CD8-positive, alpha-beta memory T cell (primary cell): ENCODE measurements at regions not wholly inside any gene's neighbourhood (a gene's known extent, or its start where the extent isn't known, plus 50 kb on each side); places are given as distances from the start of the nearest gene placed in this dataset.

Experiments
- CTCF ChIA-PET: fragments of 350-600 bp; sonication (Branson Sonifier 250); formaldehyde crosslinking; loops from one replicate; lab custom pipeline; 2021; ENCODE audit warnings: antibody characterized with exemption; lab: Charles Lee
- POLR2A ChIA-PET: fragments of 350-600 bp; sonication (Branson Sonifier 250); formaldehyde crosslinking; loops from one replicate; lab custom pipeline; 2021; ENCODE audit warnings: antibody characterized with exemption; lab: Charles Lee
- DNase-seq, 5 donors: peaks; one replicate each; pipeline versions ENCODE4 v3.0.0 to v3.0.0-alpha.2; 2020 to 2022; ENCODE audit warnings: mixed read lengths in 1 of 5
- H3K27ac ChIP-seq: one replicate; pipeline ENCODE4 v1.7.0; 2013; ENCODE audit warnings: low read depth, mild to moderate bottlenecking, low read length, moderate library complexity
- H3K27me3 ChIP-seq: 2 replicates; pipeline ENCODE4 v1.7.0; 2013; ENCODE audit warnings: low read length, mild to moderate bottlenecking; ENCODE audit not compliant: insufficient read depth, poor library complexity, severe bottlenecking
- H3K36me3 ChIP-seq: 2 replicates; pipeline ENCODE4 v1.7.0; 2013; ENCODE audit warnings: mild to moderate bottlenecking, low read length, moderate library complexity; ENCODE audit not compliant: insufficient read depth
- H3K4me1 ChIP-seq: 2 replicates; pipeline ENCODE4 v1.7.0; 2013; ENCODE audit warnings: mild to moderate bottlenecking, low read length, moderate library complexity; ENCODE audit not compliant: insufficient read depth
- H3K4me3 ChIP-seq: 2 replicates; pipeline ENCODE4 v1.7.0; 2013; ENCODE audit warnings: mild to moderate bottlenecking, low read length
- H3K9me3 ChIP-seq: 2 replicates; pipeline ENCODE4 v1.7.0; 2013; ENCODE audit warnings: mild to moderate bottlenecking, low read length
- H3K27ac Mint-ChIP-seq, 8 donors: one replicate each; pipeline ENCODE4 v1.8.0; 2020 to 2021; ENCODE audit warnings: mixed read lengths in 8 of 8, mild to moderate bottlenecking in 6 of 8, inconsistent platforms in 3 of 8, moderate library complexity in 3 of 8
- H3K27me3 Mint-ChIP-seq, 2 donors: one replicate each; pipeline ENCODE4 v1.8.0; 2020 to 2021; ENCODE audit warnings: mixed read lengths in 2 of 2, mild to moderate bottlenecking in 1 of 2, moderate library complexity in 1 of 2
- H3K36me3 Mint-ChIP-seq, 3 donors: one replicate each; pipeline ENCODE4 v1.8.0; 2020 to 2021; ENCODE audit warnings: mixed read lengths in 3 of 3, inconsistent platforms in 1 of 3, mild to moderate bottlenecking in 1 of 3
- H3K4me1 Mint-ChIP-seq, 3 donors: one replicate each; pipeline ENCODE4 v1.8.0; 2020 to 2021; ENCODE audit warnings: mixed read lengths in 3 of 3, inconsistent platforms in 1 of 3, mild to moderate bottlenecking in 1 of 3
- H3K4me3 Mint-ChIP-seq, 7 donors: one replicate each; pipeline ENCODE4 v1.8.0; 2020 to 2021; ENCODE audit warnings: mixed read lengths in 7 of 7, mild to moderate bottlenecking in 6 of 7, moderate library complexity in 4 of 7, inconsistent platforms in 2 of 7
- H3K9me3 Mint-ChIP-seq, 5 donors: one replicate each; pipeline ENCODE4 v1.8.0; 2020 to 2022; ENCODE audit warnings: mixed read lengths in 5 of 5, mild to moderate bottlenecking in 3 of 5, moderate library complexity in 2 of 5, inconsistent platforms in 1 of 5

GRCh38 chr5:74266836-74267235 lies 373.7 kb downstream of the ENC1 start:
- ChIA-PET CTCF (no interaction called here), POLR2A (no interaction called here)
- H3K36me3 ChIP-seq: no peaks in the 10 kb centered on the region
- H3K9me3 Mint-ChIP-seq: no peaks in the 10 kb centered on the region
- H3K4me1 Mint-ChIP-seq: no peaks in the 10 kb centered on the region
- DNase-seq: no peak
- H3K27me3 Mint-ChIP-seq: peaks cover 1 to 8% of the 10 kb centered on the region in 2 donors
- H3K9me3 ChIP-seq: no peaks in the 10 kb centered on the region
- H3K4me3 ChIP-seq: no peak overlapping the region
- H3K4me1 ChIP-seq: no peaks in the 10 kb centered on the region
- H3K27ac Mint-ChIP-seq: no peak overlapping the region
- no peak overlapping the region for H3K4me3 Mint-ChIP-seq
- H3K27me3 ChIP-seq: no peaks in the 10 kb centered on the region
- no peaks in the 10 kb centered on the region for H3K36me3 Mint-ChIP-seq
- H3K27ac ChIP-seq: no peak overlapping the region

DNA sequence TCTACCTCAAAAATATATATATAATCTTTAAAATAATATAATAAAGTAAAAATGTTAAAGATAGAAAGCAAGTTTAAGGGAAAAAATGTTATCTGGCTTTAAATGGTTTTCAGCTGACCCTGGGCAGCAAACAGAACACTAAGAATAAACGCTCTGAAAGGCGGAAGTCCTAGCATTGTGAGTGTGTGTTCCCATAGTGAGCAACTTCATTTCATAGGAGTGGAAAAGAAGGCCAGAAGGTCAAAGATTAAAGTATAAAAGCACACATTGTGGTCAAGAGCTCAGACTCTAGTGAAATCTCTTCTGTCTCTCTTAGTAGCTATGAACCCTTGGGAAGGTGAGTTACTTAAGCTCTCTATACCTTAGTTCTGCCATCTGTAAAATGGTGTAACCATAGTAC lies 374.4 kb downstream of the ENC1 start:
- H3K4me1 ChIP-seq: no peaks in the 10 kb centered on the region
- Mint-ChIP-seq H3K27me3 (peaks cover 1 to 8% of the 10 kb centered on the region in 2 donors), H3K9me3 (no peaks in the 10 kb centered on the region), H3K27ac (no peak overlapping the region), H3K36me3 (no peaks in the 10 kb centered on the region), H3K4me1 (no peaks in the 10 kb centered on the region), H3K4me3 (no peak overlapping the region)
- no peaks in the 10 kb centered on the region for H3K27me3 ChIP-seq
- H3K9me3 ChIP-seq: no peaks in the 10 kb centered on the region
- CTCF ChIA-PET: no interaction called here
- H3K4me3 ChIP-seq: no peak overlapping the region
- no peak for DNase-seq
- H3K27ac ChIP-seq: no peak overlapping the region
- no peaks in the 10 kb centered on the region for H3K36me3 ChIP-seq
- POLR2A ChIA-PET: no interaction called here

GRCh38 chr5:74262544-74263207 lies 377.9 kb downstream of the ENC1 start:
- Histone ChIP-seq H3K36me3 (no peaks in the 10 kb centered on the region), H3K9me3 (no peaks in the 10 kb centered on the region), H3K4me1 (no peaks in the 10 kb centered on the region), H3K4me3 (no peak overlapping the region), H3K27ac (no peak overlapping the region), H3K27me3 (no peaks in the 10 kb centered on the region)
- H3K9me3 Mint-ChIP-seq: no peaks in the 10 kb centered on the region
- H3K36me3 Mint-ChIP-seq: no peaks in the 10 kb centered on the region
- H3K4me1 Mint-ChIP-seq: no peaks in the 10 kb centered on the region
- no peak overlapping the region for H3K4me3 Mint-ChIP-seq
- H3K27me3 Mint-ChIP-seq: peaks cover 0 to 1% of the 10 kb centered on the region in 2 donors
- H3K27ac Mint-ChIP-seq: no peak overlapping the region
- POLR2A ChIA-PET: no interaction called here
- CTCF ChIA-PET: no interaction called here
- no peak for DNase-seq

DNA sequence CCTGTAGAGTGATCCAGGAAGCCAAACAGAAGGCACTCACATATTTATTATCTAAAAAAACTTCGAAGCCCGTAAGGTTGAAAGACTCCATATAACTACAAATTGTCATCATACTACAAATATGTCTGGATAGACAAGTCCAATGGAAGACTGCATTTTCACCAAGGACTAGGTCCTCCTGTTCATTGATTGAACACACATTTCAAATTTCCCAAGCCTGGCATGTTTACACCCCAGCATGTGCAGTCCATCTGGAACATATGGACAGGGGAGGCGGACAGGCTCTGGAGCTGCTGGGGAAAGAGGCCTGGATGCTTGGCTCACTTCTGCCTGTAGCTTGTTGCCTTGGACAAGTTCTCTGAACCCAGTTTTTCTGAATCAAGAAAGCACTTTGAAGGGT lies 378.7 kb downstream of the ENC1 start:
- Mint-ChIP-seq H3K27me3 (no peaks in the 10 kb centered on the region), H3K4me3 (no peak overlapping the region), H3K9me3 (no peaks in the 10 kb centered on the region), H3K36me3 (no peaks in the 10 kb centered on the region), H3K27ac (no peak overlapping the region), H3K4me1 (no peaks in the 10 kb centered on the region)
- Histone ChIP-seq H3K4me3 (no peak overlapping the region), H3K36me3 (no peaks in the 10 kb centered on the region), H3K27me3 (no peaks in the 10 kb centered on the region), H3K9me3 (no peaks in the 10 kb centered on the region), H3K27ac (no peak overlapping the region), H3K4me1 (no peaks in the 10 kb centered on the region)
- CTCF ChIA-PET: no interaction called here
- POLR2A ChIA-PET: no interaction called here
- no peak for DNase-seq

DNA sequence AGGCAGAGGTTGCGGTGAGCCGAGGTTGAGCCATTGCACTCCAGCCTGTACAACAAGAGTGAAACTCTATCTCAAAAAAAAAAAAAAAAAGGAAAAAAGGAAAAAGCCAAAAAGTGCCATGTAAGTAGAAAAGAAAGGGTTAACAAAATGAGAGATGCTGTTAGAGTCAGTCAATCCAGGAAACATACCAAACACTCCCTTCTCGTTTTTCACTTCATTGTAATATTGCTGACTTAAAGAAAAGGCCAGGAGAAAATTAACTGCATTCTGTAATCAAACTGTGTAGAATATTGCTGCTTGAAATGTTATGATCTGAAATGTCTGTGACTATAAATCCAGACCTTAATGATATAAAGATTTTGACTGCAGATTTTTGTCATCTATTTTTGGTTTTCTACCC lies 379.1 kb downstream of the ENC1 start:
- Mint-ChIP-seq H3K4me1 (no peaks in the 10 kb centered on the region), H3K9me3 (no peaks in the 10 kb centered on the region), H3K27ac (no peak overlapping the region), H3K4me3 (no peak overlapping the region), H3K36me3 (no peaks in the 10 kb centered on the region), H3K27me3 (no peaks in the 10 kb centered on the region)
- ChIA-PET CTCF (no interaction called here), POLR2A (no interaction called here)
- no peak overlapping the region for H3K4me3 ChIP-seq
- H3K27me3 ChIP-seq: no peaks in the 10 kb centered on the region
- H3K9me3 ChIP-seq: no peaks in the 10 kb centered on the region
- H3K4me1 ChIP-seq: no peaks in the 10 kb centered on the region
- no peak for DNase-seq
- no peak overlapping the region for H3K27ac ChIP-seq
- H3K36me3 ChIP-seq: no peaks in the 10 kb centered on the region

- H3K4me1 ChIP-seq: no peaks in the 10 kb centered on the region
- H3K27me3 ChIP-seq: no peaks in the 10 kb centered on the region
- H3K36me3 ChIP-seq: no peaks in the 10 kb centered on the region
- H3K36me3 Mint-ChIP-seq: no peaks in the 10 kb centered on the region
- CTCF ChIA-PET: no interaction called here
- H3K27ac Mint-ChIP-seq: no peak overlapping the region
- no peak for DNase-seq
- H3K27me3 Mint-ChIP-seq: peaks cover under 1 to 4% of the 10 kb centered on the region in 2 donors
- no peak overlapping the region for H3K4me3 Mint-ChIP-seq
- no peaks in the 10 kb centered on the region for H3K4me1 Mint-ChIP-seq
- H3K27ac ChIP-seq: no peak overlapping the region
- H3K4me3 ChIP-seq: no peak overlapping the region
- no peaks in the 10 kb centered on the region for H3K9me3 Mint-ChIP-seq
- no peaks in the 10 kb centered on the region for H3K9me3 ChIP-seq
- POLR2A ChIA-PET: no interaction called here
Observed at GRCh38 chr5:74259572-74259971, 381.0 kb downstream of the ENC1 start.

- ChIA-PET POLR2A (no interaction called here), CTCF (no interaction called here)
- Mint-ChIP-seq H3K27ac (peak overlapping the region in 1 of 8 donors; percentile 3), H3K4me1 (no peaks in the 10 kb centered on the region), H3K4me3 (no peak overlapping the region), H3K9me3 (no peaks in the 10 kb centered on the region), H3K36me3 (no peaks in the 10 kb centered on the region), H3K27me3 (peaks cover 4 to 7% of the 10 kb centered on the region in 2 donors)
- H3K27ac ChIP-seq: no peak overlapping the region
- no peaks in the 10 kb centered on the region for H3K36me3 ChIP-seq
- H3K27me3 ChIP-seq: no peaks in the 10 kb centered on the region
- no peak overlapping the region for H3K4me3 ChIP-seq
- H3K4me1 ChIP-seq: no peaks in the 10 kb centered on the region
- no peak for DNase-seq
- no peaks in the 10 kb centered on the region for H3K9me3 ChIP-seq
Observed at GRCh38 chr5:74258314-74258665, 382.2 kb downstream of the ENC1 start.

GRCh38 chr5:74257645-74258313 lies 382.7 kb downstream of the ENC1 start:
- Histone ChIP-seq H3K36me3 (no peaks in the 10 kb centered on the region), H3K27me3 (no peaks in the 10 kb centered on the region), H3K9me3 (no peaks in the 10 kb centered on the region), H3K4me1 (no peaks in the 10 kb centered on the region), H3K27ac (no peak overlapping the region), H3K4me3 (no peak overlapping the region)
- Mint-ChIP-seq H3K27ac (no peak overlapping the region), H3K4me1 (no peaks in the 10 kb centered on the region), H3K36me3 (no peaks in the 10 kb centered on the region), H3K9me3 (no peaks in the 10 kb centered on the region), H3K4me3 (no peak overlapping the region), H3K27me3 (peaks cover 6 to 7% of the 10 kb centered on the region in 2 donors)
- POLR2A ChIA-PET: no interaction called here
- no peak for DNase-seq
- CTCF ChIA-PET: no interaction called here
